CD8-positive, alpha-beta memory T cell (primary cell): ENCODE measurements at regions not wholly inside any gene's neighbourhood (a gene's known extent, or its start where the extent isn't known, plus 50 kb on each side); places are given as distances from the start of the nearest gene placed in this dataset.

ENCODE experiments used
- CTCF ChIA-PET: fragments of 350-600 bp; sonication (Branson Sonifier 250); formaldehyde crosslinking; loops from one replicate; lab custom pipeline; 2021; ENCODE audit warnings: antibody characterized with exemption; lab: Charles Lee
- POLR2A ChIA-PET: fragments of 350-600 bp; sonication (Branson Sonifier 250); formaldehyde crosslinking; loops from one replicate; lab custom pipeline; 2021; ENCODE audit warnings: antibody characterized with exemption; lab: Charles Lee
- DNase-seq, 5 donors: peaks; one replicate each; pipeline versions ENCODE4 v3.0.0 to v3.0.0-alpha.2; 2020 to 2022; ENCODE audit warnings: mixed read lengths in 1 of 5
- H3K27ac ChIP-seq: one replicate; pipeline ENCODE4 v1.7.0; 2013; ENCODE audit warnings: low read depth, mild to moderate bottlenecking, low read length, moderate library complexity
- H3K27me3 ChIP-seq: 2 replicates; pipeline ENCODE4 v1.7.0; 2013; ENCODE audit warnings: low read length, mild to moderate bottlenecking; ENCODE audit not compliant: insufficient read depth, poor library complexity, severe bottlenecking
- H3K36me3 ChIP-seq: 2 replicates; pipeline ENCODE4 v1.7.0; 2013; ENCODE audit warnings: mild to moderate bottlenecking, low read length, moderate library complexity; ENCODE audit not compliant: insufficient read depth
- H3K4me1 ChIP-seq: 2 replicates; pipeline ENCODE4 v1.7.0; 2013; ENCODE audit warnings: mild to moderate bottlenecking, low read length, moderate library complexity; ENCODE audit not compliant: insufficient read depth
- H3K4me3 ChIP-seq: 2 replicates; pipeline ENCODE4 v1.7.0; 2013; ENCODE audit warnings: mild to moderate bottlenecking, low read length
- H3K9me3 ChIP-seq: 2 replicates; pipeline ENCODE4 v1.7.0; 2013; ENCODE audit warnings: mild to moderate bottlenecking, low read length
- H3K27ac Mint-ChIP-seq, 8 donors: one replicate each; pipeline ENCODE4 v1.8.0; 2020 to 2021; ENCODE audit warnings: mixed read lengths in 8 of 8, mild to moderate bottlenecking in 6 of 8, inconsistent platforms in 3 of 8, moderate library complexity in 3 of 8
- H3K27me3 Mint-ChIP-seq, 2 donors: one replicate each; pipeline ENCODE4 v1.8.0; 2020 to 2021; ENCODE audit warnings: mixed read lengths in 2 of 2, mild to moderate bottlenecking in 1 of 2, moderate library complexity in 1 of 2
- H3K36me3 Mint-ChIP-seq, 3 donors: one replicate each; pipeline ENCODE4 v1.8.0; 2020 to 2021; ENCODE audit warnings: mixed read lengths in 3 of 3, inconsistent platforms in 1 of 3, mild to moderate bottlenecking in 1 of 3
- H3K4me1 Mint-ChIP-seq, 3 donors: one replicate each; pipeline ENCODE4 v1.8.0; 2020 to 2021; ENCODE audit warnings: mixed read lengths in 3 of 3, inconsistent platforms in 1 of 3, mild to moderate bottlenecking in 1 of 3
- H3K4me3 Mint-ChIP-seq, 7 donors: one replicate each; pipeline ENCODE4 v1.8.0; 2020 to 2021; ENCODE audit warnings: mixed read lengths in 7 of 7, mild to moderate bottlenecking in 6 of 7, moderate library complexity in 4 of 7, inconsistent platforms in 2 of 7
- H3K9me3 Mint-ChIP-seq, 5 donors: one replicate each; pipeline ENCODE4 v1.8.0; 2020 to 2022; ENCODE audit warnings: mixed read lengths in 5 of 5, mild to moderate bottlenecking in 3 of 5, moderate library complexity in 2 of 5, inconsistent platforms in 1 of 5

DNA sequence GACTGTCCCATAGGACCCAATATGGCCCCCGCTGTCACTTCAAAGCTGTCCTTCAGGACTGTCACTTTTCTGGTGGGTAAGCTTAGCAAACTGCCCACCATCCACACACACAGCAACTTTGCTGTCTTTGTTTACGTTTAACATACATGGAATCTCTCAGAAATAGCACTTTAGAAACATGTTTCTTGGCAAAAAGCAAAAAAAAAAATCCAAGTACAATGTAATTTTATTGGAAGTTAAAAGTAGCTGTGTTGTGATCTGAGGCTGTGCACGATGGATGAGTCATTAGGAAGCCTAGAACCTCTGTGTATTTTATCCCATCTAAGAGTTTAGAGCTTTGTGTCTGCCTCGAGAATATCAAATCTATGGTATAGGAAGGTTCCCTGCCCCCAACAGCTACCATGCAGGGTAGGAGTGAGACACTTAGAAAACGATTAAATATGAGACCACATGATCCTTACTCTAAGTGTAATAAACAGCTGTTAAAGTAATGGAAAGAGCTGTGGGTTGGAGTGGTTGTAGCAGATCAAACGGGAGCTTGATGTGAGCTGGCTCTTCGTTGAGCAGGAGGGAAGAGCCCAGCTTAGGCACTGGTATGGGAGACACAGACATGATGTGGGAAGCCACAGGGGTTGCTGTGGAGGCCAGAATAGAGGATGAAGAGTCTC lies 119.5 kb downstream of the PLEKHG1 start:
- no peak overlapping the region for H3K4me3 ChIP-seq
- no peak overlapping the region for H3K27ac ChIP-seq
- no peaks in the 10 kb centered on the region for H3K27me3 ChIP-seq
- no peak overlapping the region for H3K4me3 Mint-ChIP-seq
- no peaks in the 10 kb centered on the region for H3K36me3 ChIP-seq
- ChIA-PET CTCF (no interaction called here), POLR2A (no interaction called here)
- no peaks in the 10 kb centered on the region for H3K27me3 Mint-ChIP-seq
- peaks cover 0 to 2% (median 0%) of the 10 kb centered on the region in 3 donors for H3K36me3 Mint-ChIP-seq
- H3K9me3 Mint-ChIP-seq, result no peaks in the 10 kb centered on the region
- no peaks in the 10 kb centered on the region for H3K9me3 ChIP-seq
- no peak for DNase-seq
- H3K4me1 ChIP-seq, result no peaks in the 10 kb centered on the region
- H3K27ac Mint-ChIP-seq, result no peak overlapping the region
- peaks cover 4 to 22% (median 12%) of the 10 kb centered on the region in 3 donors for H3K4me1 Mint-ChIP-seq

DNA sequence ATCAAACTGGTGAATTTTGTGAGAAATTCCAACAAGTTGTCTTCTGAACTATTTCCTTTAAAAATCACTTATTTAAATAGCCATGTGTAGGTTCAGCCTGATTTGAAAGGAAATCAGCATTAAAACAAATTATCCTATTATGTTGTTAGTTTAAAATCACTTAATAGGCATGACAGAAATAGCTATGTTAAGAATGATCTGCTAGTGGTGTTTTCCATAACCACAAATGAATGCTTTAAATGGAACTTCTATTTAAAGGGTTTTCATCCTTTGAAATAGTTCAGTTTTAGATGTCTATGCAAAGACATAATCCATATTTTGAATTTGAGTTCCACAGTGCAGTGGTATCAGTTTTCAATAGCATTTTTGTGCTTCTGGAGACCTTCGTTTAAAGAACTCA lies 120.1 kb downstream of the PLEKHG1 start:
- H3K4me1 Mint-ChIP-seq, result peaks cover 4 to 22% (median 12%) of the 10 kb centered on the region in 3 donors
- no peak for DNase-seq
- H3K27ac Mint-ChIP-seq, result no peak overlapping the region
- H3K27me3 Mint-ChIP-seq, result no peaks in the 10 kb centered on the region
- H3K36me3 ChIP-seq, result no peaks in the 10 kb centered on the region
- peaks cover 0 to 2% (median 0%) of the 10 kb centered on the region in 3 donors for H3K36me3 Mint-ChIP-seq
- CTCF ChIA-PET, result no interaction called here
- no peaks in the 10 kb centered on the region for H3K9me3 Mint-ChIP-seq
- H3K4me3 ChIP-seq, result no peak overlapping the region
- no peaks in the 10 kb centered on the region for H3K9me3 ChIP-seq
- H3K27me3 ChIP-seq, result no peaks in the 10 kb centered on the region
- POLR2A ChIA-PET, result no interaction called here
- no peak overlapping the region for H3K4me3 Mint-ChIP-seq
- H3K4me1 ChIP-seq, result no peaks in the 10 kb centered on the region
- no peak overlapping the region for H3K27ac ChIP-seq

DNA sequence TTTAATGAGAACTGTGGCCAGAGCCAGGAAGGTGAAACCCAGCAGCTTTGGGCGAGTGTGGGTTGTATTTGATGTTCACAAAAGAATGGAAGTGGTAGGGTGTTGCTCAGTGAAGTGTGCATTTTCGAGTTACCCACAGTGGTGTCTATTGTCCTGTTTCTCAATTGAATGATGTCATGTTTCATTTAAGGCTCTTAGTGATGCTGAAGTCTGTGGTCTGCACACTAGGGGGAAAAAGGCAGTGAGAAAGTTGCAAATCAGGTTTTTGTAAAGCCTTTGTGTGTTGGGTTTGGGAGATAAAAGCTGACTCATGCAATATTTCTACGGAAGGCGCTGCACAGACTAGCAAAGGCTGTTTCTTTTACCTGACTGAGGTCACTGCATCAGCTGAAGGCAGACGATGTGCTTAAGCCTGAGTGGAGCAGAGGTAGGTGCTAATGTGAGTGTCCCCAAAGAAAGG lies 121.1 kb downstream of the PLEKHG1 start:
- H3K4me3 ChIP-seq, result no peak overlapping the region

DNA sequence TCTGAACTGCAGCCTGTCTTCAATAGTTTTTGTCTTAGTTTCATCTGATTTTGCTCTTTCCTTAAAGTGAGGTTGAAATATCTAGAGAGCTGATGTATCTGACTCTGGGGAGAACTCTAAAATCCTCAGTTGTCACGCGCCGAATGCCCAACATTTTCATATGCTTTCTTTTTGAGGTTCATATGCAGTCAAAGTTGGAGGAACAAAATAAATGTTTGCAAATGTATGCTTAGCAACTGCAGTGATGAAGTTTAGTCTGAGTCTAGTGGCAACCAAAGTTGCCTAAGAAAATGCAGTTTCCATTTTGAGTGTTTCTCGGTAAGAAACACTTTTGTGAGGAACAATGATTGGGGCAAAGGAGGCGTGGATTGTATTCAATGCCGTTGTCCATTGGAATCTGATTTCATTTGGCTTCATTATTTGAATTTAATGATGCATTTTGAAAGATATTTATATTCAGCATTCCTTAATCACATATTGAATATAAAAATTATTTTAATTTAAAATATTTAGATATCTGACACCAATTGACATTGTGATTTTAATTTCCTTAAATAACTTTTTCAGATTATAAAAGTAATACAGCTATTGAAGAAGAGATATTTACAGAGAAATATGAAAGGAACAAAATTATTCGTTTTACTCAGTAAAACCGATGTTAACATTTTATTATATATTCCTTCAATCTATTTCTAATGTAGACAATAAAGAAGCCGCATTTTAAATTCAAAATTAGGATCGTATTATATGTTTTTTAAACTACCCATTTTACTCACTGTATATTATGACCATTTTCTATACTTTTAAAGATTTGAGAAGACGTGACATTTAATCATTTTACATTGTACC lies 122.0 kb downstream of the PLEKHG1 start:
- Histone ChIP-seq H3K36me3 (no peaks in the 10 kb centered on the region), H3K27ac (no peak overlapping the region), H3K27me3 (no peaks in the 10 kb centered on the region), H3K4me3 (no peak overlapping the region), H3K9me3 (no peaks in the 10 kb centered on the region), H3K4me1 (no peaks in the 10 kb centered on the region)
- Mint-ChIP-seq H3K27me3 (no peaks in the 10 kb centered on the region), H3K4me1 (peaks cover 4 to 22% (median 12%) of the 10 kb centered on the region in 3 donors), H3K4me3 (no peak overlapping the region), H3K27ac (no peak overlapping the region), H3K9me3 (no peaks in the 10 kb centered on the region), H3K36me3 (no peaks in the 10 kb centered on the region)
- POLR2A ChIA-PET, result no interaction called here
- CTCF ChIA-PET, result interaction anchor here (0.5 kb wide), 1 partner anchor 1268 kb away, joined by 3 read pairs; no protein-coding TSS in a partner anchor
- no peak for DNase-seq

More for the DNA sequence above, 121.1 kb downstream of the PLEKHG1 start:
- H3K27ac ChIP-seq, result no peak overlapping the region
- H3K27me3 ChIP-seq, result no peaks in the 10 kb centered on the region
- Mint-ChIP-seq H3K27me3 (no peaks in the 10 kb centered on the region), H3K36me3 (no peaks in the 10 kb centered on the region), H3K4me3 (no peak overlapping the region), H3K27ac (peak overlapping the region in 2 of 8 donors; percentile 8 to 10), H3K4me1 (peaks cover 4 to 22% (median 12%) of the 10 kb centered on the region in 3 donors), H3K9me3 (no peaks in the 10 kb centered on the region)
- H3K9me3 ChIP-seq, result no peaks in the 10 kb centered on the region
- ChIA-PET POLR2A (no interaction called here), CTCF (no interaction called here)
- DNase-seq, result no peak
- H3K4me1 ChIP-seq, result no peaks in the 10 kb centered on the region
- no peaks in the 10 kb centered on the region for H3K36me3 ChIP-seq

DNA sequence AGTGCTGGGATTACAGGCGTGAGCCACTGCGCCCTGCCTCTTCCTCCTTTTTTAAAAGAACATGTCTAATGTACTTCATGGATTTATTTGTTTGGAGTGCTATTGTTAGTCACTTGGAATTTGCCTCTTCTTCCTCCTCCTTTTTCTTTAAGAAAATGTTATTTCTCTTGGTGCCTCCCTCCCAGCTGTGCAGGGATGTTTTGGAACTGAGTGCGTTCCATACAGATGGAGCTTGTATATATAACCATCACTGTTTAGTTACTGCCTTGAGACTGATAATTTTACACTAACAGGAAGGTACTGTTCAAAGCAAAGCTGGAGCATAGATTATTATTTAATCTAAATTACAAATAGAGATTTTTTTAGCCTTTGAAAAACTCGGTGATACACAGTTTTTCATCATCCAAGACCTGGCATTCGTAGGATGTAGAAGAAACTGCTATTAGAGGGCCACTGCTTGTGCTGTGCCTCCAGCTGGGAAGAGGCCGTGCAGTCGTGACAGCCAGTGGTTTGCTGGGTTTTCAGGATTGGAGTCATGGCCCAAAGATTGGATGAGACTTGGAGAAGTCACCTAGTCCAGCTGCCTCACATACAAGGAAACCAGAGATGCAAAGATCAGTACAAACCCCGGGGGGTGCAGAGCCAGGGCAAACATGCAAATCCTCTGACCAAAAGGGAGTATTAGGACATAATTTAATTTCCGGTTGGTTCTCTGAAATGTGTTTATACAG lies 123.1 kb downstream of the PLEKHG1 start:
- no peaks in the 10 kb centered on the region for H3K27me3 Mint-ChIP-seq
- no peaks in the 10 kb centered on the region for H3K9me3 Mint-ChIP-seq
- Histone ChIP-seq H3K9me3 (no peaks in the 10 kb centered on the region), H3K27ac (no peak overlapping the region), H3K27me3 (no peaks in the 10 kb centered on the region), H3K4me1 (no peaks in the 10 kb centered on the region), H3K36me3 (no peaks in the 10 kb centered on the region), H3K4me3 (no peak overlapping the region)
- no peak overlapping the region for H3K4me3 Mint-ChIP-seq
- ChIA-PET CTCF (no interaction called here), POLR2A (no interaction called here)
- peaks cover 4 to 22% (median 12%) of the 10 kb centered on the region in 3 donors for H3K4me1 Mint-ChIP-seq
- H3K27ac Mint-ChIP-seq, result no peak overlapping the region
- no peak for DNase-seq
- no peaks in the 10 kb centered on the region for H3K36me3 Mint-ChIP-seq

DNA sequence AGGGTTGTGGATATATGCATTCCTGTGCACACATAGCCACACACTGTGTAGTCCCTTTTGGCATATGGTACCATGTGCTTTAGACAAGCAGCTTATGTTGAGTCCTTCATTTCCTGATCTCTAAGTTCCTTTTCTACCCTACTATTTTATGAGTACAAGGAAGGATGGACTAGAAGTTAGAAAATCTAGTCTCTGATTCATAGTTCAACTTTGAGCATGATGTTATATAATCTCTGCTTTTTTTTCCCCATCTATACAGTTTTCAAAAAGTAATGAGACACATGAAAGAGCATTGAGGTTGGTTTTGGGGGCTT lies 123.6 kb downstream of the PLEKHG1 start:
- H3K9me3 ChIP-seq, result no peaks in the 10 kb centered on the region
- H3K36me3 ChIP-seq, result no peaks in the 10 kb centered on the region
- ChIA-PET CTCF (no interaction called here), POLR2A (no interaction called here)
- Mint-ChIP-seq H3K4me3 (no peak overlapping the region), H3K36me3 (no peaks in the 10 kb centered on the region), H3K9me3 (no peaks in the 10 kb centered on the region), H3K27me3 (no peaks in the 10 kb centered on the region), H3K4me1 (peaks cover 4 to 22% (median 12%) of the 10 kb centered on the region in 3 donors), H3K27ac (no peak overlapping the region)
- H3K4me1 ChIP-seq, result no peaks in the 10 kb centered on the region
- no peak overlapping the region for H3K4me3 ChIP-seq
- H3K27me3 ChIP-seq, result no peaks in the 10 kb centered on the region
- DNase-seq, result no peak
- H3K27ac ChIP-seq, result no peak overlapping the region

DNA sequence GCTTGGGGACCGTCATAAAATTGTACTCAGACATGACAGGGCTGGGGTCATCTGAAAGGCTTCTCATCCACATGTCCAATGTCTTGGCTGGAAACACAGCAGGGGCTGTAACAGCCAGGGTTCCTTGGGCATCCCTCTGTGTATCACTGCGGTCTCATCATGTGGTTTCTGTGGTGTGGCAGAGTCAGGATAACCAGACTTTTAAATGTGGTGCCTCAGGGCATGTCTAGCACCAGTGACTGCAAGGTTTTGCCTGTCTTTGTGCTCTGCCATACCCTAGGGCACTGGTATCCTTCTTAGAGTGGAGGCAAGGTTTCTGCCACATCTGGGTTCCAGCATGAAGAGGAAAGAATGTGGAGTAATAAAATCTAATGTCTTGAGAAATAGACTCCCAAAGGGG lies 124.2 kb downstream of the PLEKHG1 start:
- Mint-ChIP-seq H3K4me3 (no peak overlapping the region), H3K36me3 (no peaks in the 10 kb centered on the region), H3K27me3 (no peaks in the 10 kb centered on the region), H3K9me3 (no peaks in the 10 kb centered on the region), H3K27ac (no peak overlapping the region), H3K4me1 (peaks cover 4 to 22% (median 12%) of the 10 kb centered on the region in 3 donors)
- Histone ChIP-seq H3K9me3 (no peaks in the 10 kb centered on the region), H3K27ac (no peak overlapping the region), H3K36me3 (no peaks in the 10 kb centered on the region), H3K4me3 (no peak overlapping the region), H3K4me1 (no peaks in the 10 kb centered on the region), H3K27me3 (no peaks in the 10 kb centered on the region)
- DNase-seq, result no peak
- CTCF ChIA-PET, result no interaction called here
- POLR2A ChIA-PET, result no interaction called here

DNA sequence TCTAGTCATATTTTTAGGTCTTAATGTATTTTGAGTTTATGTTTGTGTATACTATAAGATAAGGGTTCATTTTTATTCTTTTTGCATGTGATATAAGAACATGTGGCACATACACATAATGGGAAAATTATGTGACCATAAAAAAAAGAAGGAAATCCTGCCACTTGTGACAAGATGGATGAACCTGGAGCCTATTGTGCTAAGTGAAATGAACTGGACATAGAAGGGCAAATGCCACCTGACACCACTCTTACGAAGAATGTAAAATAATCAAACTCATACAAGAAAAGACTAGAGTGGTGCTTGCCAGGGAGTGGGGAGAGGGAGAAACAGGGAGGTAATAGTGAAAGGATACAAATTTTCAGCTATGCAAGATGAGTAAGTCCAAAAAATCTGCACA lies 126.1 kb downstream of the PLEKHG1 start:
- Mint-ChIP-seq H3K27ac (no peak overlapping the region), H3K4me1 (peaks cover under 1 to 19% (median 7%) of the 10 kb centered on the region in 3 donors), H3K9me3 (no peaks in the 10 kb centered on the region), H3K4me3 (no peak overlapping the region), H3K27me3 (no peaks in the 10 kb centered on the region), H3K36me3 (no peaks in the 10 kb centered on the region)
- no peaks in the 10 kb centered on the region for H3K4me1 ChIP-seq
- H3K36me3 ChIP-seq, result no peaks in the 10 kb centered on the region
- no peaks in the 10 kb centered on the region for H3K27me3 ChIP-seq
- no peak for DNase-seq
- POLR2A ChIA-PET, result no interaction called here
- no peak overlapping the region for H3K27ac ChIP-seq
- CTCF ChIA-PET, result interaction anchor here (1.0 kb wide), 1 partner anchor 308 kb away, joined by 3 read pairs; no protein-coding TSS in a partner anchor
- no peaks in the 10 kb centered on the region for H3K9me3 ChIP-seq
- H3K4me3 ChIP-seq, result no peak overlapping the region
